ENCODE measurements at regions not wholly inside any gene's neighbourhood (a gene's known extent, or its start where the extent isn't known, plus 50 kb on each side); places are given as distances from the start of the nearest gene placed in this dataset.

DNA sequence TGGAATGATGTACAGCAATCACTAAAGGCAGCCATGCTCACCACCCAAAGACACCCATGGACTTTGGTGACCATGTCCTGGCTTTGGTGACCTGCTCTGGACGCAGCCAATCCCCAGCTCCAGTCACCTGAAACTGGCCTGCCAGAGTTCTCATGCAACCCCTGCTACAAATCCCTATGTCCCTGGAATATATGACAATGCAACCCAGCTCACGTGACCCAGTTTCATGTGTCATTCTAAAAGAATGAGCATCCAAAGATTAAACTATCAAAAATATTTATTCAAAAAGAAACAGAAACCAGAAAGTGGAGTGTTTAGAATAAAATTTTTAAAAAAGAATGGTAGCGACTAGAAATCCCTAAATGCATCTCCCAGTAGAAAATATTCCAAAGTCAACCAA, 203.3 kb upstream of the IRS2 start:
- no peak for TF ChIP-seq SP1 (IDR thresholded peaks at IDR 0.05)
- TF ChIP-seq, protein P1, sequence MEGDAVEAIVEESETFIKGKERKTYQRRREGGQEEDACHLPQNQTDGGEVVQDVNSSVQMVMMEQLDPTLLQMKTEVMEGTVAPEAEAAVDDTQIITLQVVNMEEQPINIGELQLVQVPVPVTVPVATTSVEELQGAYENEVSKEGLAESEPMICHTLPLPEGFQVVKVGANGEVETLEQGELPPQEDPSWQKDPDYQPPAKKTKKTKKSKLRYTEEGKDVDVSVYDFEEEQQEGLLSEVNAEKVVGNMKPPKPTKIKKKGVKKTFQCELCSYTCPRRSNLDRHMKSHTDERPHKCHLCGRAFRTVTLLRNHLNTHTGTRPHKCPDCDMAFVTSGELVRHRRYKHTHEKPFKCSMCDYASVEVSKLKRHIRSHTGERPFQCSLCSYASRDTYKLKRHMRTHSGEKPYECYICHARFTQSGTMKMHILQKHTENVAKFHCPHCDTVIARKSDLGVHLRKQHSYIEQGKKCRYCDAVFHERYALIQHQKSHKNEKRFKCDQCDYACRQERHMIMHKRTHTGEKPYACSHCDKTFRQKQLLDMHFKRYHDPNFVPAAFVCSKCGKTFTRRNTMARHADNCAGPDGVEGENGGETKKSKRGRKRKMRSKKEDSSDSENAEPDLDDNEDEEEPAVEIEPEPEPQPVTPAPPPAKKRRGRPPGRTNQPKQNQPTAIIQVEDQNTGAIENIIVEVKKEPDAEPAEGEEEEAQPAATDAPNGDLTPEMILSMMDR (IDR thresholded peaks at IDR 0.05; ENCODE audit: low read depth, low read length, missing input control): no peak
